Left renal cortex interstitium (tissue), 4 donors: ENCODE measurements at regions not wholly inside any gene's neighbourhood (a gene's known extent, or its start where the extent isn't known, plus 50 kb on each side); places are given as distances from the start of the nearest gene placed in this dataset.

ENCODE experiments used
- DNase-seq, 4 donors: peaks; one replicate each; pipeline ENCODE4 v3.0.0-alpha.2; 2013; ENCODE audit warnings: low read depth in 4 of 4, low spot score in 2 of 4, missing footprints in 1 of 4

DNA sequence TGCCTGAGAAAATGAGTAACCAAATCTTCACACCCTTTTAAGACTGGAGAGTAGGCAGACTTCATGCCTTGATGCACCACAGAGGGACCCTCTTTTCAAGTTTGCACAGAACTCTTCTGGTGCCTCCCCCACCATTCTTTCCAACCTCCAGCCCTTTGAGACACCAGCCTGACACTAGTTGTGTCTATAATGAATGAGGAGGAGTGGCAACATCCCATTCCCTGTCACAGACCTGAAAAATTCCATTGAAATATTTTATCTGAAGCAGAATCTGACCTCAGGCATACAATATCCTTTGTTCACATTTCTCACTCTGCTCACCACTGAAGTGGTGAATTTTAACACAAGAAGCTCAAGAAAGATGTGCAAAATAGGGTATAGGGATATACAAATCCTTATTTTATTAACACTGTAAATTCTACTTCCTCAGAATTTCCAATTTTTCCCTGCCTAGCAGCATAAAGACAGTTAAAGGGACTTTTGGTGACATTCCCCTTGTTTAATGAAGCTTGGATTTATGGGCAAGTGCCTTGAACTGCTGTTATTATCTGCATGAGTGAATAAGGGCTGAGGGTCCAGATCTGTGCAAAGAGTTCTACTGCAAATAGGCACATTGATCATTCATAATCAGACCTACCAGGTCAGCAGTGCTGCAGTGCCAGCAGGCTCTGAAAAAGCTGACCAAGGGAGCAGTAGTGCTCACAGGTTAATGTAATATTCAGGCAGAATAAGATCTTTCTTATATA lies 149.9 kb upstream of the PAQR3 start:
- peak in 3 of 4 donors; percentile 7 to 14 (median 8) for DNase-seq

DNA sequence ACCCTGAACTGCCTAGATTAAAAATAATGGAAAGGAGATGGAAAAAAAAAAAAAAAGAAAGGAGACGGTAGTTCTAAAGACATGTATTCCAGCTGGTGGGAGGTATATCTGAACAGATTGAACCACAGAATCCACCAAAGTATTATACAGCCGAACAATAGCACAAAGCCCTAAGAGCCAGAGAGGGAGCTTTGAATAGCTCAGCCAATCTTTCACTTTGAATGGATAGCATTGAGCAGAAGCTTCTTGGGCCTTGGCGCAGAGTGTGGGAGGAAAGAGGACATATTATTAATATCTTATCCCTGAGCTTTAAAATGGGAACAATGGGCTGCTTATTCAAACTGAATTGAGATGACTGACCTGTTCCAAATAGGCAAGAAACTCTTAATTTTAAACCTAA lies 147.8 kb upstream of the PAQR3 start:
- no peak for DNase-seq

- DNase-seq: no peak
These were observed 144.3 kb upstream of the PAQR3 start for GRCh38 chr4:79083406-79084010.

GRCh38 chr4:79082997-79083396 lies 143.8 kb upstream of the PAQR3 start:
- DNase-seq: no peak

DNA sequence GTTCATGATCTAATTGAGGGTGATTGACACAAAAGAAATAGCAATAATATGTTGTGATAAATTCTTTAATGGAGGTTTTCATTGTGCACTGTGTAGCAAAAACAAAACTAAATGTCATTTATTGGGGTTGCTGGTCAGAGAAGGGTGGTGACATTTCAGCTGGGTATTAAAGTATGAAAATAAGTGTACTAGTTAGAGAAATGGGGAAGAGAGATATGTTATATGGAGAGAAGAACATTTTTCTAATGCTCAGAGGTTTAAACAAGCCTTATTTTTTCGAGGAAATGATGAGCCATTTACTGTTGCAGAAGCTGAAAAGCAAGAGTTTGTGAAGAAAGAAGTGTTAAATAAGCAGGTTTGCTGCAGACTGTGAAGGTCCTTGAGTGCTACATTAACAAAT lies 142.7 kb upstream of the PAQR3 start:
- no peak for DNase-seq

DNA sequence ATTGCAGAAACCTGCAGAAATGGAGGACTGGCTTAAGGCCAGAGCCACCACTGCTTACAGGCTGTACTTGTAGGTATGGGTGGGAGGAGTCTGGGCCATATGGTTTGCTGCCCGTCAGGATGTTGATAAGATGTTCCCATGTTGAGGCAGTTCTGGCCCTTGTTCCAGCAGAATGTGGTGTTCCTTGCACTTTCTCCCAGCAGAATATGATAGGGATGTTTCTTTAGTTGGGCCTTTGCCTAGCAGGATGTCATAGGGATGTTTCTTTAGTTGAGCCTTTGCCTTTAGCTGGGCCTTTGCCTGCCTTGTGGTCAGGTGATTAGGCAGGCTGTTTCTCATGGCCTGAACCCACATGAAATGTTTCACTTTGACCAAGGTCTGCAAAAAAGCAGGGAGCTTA lies 139.1 kb upstream of the PAQR3 start:
- DNase-seq: no peak

- no peak for DNase-seq
These were observed 134.8 kb upstream of the PAQR3 start for GRCh38 chr4:79074040-79074439.

DNA sequence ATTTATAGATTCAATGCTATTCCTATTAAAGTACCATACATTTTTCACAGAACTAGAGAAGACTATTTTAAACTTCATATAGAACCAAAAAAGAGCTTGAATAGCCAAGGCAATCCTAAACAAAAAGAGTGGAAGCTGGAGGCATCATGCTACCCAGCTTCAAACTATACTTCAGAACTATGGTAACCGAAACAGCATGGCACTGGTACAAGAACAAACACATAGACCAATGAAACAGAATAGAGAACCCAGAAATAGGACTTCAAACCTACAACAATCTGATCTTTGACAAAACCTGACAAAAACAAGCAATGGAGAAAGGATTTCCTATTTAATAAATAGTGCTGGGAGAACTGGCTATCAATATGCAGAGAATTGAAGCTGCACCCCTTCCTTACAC lies 134.2 kb upstream of the PAQR3 start:
- no peak for DNase-seq

GRCh38 chr4:79065262-79065661 lies 126.0 kb upstream of the PAQR3 start:
- no peak for DNase-seq

DNA sequence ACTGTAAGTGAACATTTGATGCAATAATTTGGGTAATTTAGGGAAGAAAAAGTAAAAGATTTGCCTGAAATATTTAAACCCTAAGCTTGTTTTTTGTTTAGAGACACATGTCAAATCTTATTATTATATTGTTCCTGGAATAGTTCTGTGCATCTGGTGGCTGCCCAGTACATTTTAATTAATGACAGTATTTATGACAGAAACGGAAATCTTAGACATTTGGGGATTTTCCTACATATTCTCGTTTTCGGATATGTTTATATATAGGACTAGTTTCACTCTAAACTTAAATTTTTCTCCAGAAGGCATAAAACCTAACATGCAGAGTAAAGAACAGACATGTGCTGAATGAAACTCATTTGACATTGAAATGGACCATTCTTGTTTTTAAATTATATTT lies 125.6 kb upstream of the PAQR3 start:
- DNase-seq: no peak

DNA sequence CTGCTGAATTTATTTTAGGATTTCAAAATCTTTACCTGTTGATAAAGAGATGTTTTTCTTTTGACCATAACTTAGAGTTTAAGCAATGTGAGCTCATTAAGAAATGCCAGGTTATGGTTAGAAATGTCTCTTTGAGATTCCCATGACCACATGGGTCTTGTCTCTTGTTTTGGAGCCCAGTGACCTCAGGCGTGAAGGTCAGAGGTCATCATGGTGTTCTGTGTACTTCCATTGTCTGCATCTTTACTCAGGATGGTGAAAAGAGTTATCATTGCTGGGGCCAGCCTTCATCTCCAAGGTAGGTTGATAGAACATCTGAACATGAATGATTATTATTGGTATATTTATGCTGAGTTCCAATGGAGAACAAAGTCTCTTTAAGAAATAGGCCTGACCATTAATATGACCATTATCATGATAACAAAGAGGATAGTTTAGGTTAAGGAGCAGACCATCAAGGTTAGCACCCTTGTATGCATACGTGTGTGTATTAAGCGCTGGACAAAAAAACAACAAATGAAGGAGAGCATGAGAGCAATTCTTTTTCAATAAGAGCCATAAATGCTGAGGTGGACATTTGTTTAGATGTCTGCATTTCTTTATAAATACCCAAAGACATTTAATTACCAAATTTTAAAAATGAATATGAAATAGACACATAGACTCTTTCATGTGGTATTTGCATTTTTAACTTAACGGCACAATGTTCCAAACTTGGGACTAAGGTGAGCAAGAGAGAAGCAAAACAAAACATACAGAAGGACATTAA lies 120.6 kb upstream of the PAQR3 start:
- no peak for DNase-seq

- DNase-seq: no peak
These were observed 118.5 kb upstream of the PAQR3 start for GRCh38 chr4:79057772-79058171.

GRCh38 chr4:79053754-79054153 lies 114.5 kb upstream of the PAQR3 start:
- no peak for DNase-seq

GRCh38 chr4:79050541-79050880 lies 111.3 kb upstream of the PAQR3 start:
- no peak for DNase-seq

GRCh38 chr4:79049840-79050540 lies 110.8 kb upstream of the PAQR3 start:
- no peak for DNase-seq

- DNase-seq: no peak
These were observed 109.6 kb upstream of the PAQR3 start for GRCh38 chr4:79048878-79049277.

DNA sequence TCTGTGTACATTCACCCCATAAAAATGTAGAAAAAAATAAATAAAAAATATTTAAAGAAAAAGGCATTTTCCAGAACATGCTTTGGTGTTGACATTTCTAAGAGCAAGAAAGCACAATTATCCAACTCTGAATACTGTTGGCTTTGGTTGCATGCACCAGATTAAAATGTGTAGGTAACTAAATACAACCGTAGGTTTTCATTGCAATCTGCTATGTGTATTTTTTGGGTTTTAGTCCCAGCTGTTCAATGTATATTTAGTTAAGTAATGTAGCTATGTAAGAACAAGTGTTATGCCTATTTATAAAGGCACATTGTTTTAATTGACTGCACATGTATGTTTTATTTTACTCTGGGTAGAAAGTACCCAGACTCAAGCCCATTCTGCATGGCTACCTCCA lies 108.1 kb upstream of the PAQR3 start:
- no peak for DNase-seq

DNA sequence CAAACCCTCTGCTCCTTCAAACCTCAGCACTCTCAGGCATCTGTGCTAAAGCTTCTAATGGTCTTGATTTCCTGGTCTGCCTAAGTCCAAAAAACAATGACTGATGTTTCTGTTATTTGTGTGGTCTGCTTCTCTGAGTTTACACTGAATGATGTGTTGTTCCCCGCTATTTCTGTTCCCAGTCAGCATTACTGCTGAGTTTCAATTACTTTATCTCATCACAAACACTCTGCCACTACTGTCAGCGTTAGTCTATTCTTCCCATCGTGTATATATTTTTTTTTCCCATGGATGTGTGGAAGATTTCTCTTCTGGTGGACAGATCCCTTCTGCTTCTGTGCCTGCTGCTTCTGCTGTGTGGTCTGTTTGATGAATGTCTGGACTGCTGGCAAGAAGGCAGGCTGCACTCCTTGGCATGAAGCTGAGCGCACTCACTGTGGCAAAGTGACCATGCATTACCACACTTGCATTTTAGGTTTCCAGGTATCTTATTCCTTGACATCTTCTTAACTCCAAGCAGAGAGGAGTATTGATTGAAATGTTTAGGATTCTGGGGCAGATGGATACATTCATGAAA lies 106.9 kb upstream of the PAQR3 start:
- no peak for DNase-seq

GRCh38 chr4:79044141-79044659 lies 105.0 kb upstream of the PAQR3 start:
- DNase-seq: no peak

GRCh38 chr4:79043138-79043537 lies 103.9 kb upstream of the PAQR3 start:
- DNase-seq: no peak
